Kidney epithelial cell (primary cell): ENCODE measurements at regions not wholly inside any gene's neighbourhood (a gene's known extent, or its start where the extent isn't known, plus 50 kb on each side); places are given as distances from the start of the nearest gene placed in this dataset.
"Not testable (repeated sequence)": the region's sequence is repeated elsewhere in the genome, so short reads cannot be mapped to it uniquely, and the experiment has no call there.

ENCODE experiments used
- DNase-seq: peaks from one replicate; pipeline ENCODE4 v3.0.0-alpha.2; 2010; ENCODE audit warnings: low read depth
- H3K27me3 ChIP-seq: 2 replicates; pipeline ENCODE4 v1.6.0; 2011; ENCODE audit warnings: low read length; ENCODE audit not compliant: control insufficient read depth, insufficient read depth
- H3K36me3 ChIP-seq: 2 replicates; pipeline ENCODE4 v1.5.1; 2011; ENCODE audit warnings: low read length; ENCODE audit not compliant: control insufficient read depth, insufficient read depth
- H3K4me3 ChIP-seq: 2 replicates; pipeline ENCODE4 v1.5.1; 2011; ENCODE audit warnings: low read depth, mild to moderate bottlenecking, control low read depth, low read length
- TF ChIP-seq, protein P1 (sequence below): IDR thresholded peaks from 2 replicates; pipeline ENCODE4 v1.5.1; 2011; ENCODE audit warnings: mild to moderate bottlenecking, moderate library complexity, low read length, control low read depth, inconsistent platforms; ENCODE audit not compliant: insufficient read depth, poor library complexity, severe bottlenecking

- Histone ChIP-seq H3K36me3 (no peaks in the 10 kb centered on the region), H3K27me3 (no peaks in the 10 kb centered on the region), H3K4me3 (no peak overlapping the region)
- DNase-seq = no peak
- TF ChIP-seq, protein P1, sequence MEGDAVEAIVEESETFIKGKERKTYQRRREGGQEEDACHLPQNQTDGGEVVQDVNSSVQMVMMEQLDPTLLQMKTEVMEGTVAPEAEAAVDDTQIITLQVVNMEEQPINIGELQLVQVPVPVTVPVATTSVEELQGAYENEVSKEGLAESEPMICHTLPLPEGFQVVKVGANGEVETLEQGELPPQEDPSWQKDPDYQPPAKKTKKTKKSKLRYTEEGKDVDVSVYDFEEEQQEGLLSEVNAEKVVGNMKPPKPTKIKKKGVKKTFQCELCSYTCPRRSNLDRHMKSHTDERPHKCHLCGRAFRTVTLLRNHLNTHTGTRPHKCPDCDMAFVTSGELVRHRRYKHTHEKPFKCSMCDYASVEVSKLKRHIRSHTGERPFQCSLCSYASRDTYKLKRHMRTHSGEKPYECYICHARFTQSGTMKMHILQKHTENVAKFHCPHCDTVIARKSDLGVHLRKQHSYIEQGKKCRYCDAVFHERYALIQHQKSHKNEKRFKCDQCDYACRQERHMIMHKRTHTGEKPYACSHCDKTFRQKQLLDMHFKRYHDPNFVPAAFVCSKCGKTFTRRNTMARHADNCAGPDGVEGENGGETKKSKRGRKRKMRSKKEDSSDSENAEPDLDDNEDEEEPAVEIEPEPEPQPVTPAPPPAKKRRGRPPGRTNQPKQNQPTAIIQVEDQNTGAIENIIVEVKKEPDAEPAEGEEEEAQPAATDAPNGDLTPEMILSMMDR = no peak
These were observed 169.3 kb upstream of the CAND1 start for GRCh38 chr12:67099858-67100257.

DNA sequence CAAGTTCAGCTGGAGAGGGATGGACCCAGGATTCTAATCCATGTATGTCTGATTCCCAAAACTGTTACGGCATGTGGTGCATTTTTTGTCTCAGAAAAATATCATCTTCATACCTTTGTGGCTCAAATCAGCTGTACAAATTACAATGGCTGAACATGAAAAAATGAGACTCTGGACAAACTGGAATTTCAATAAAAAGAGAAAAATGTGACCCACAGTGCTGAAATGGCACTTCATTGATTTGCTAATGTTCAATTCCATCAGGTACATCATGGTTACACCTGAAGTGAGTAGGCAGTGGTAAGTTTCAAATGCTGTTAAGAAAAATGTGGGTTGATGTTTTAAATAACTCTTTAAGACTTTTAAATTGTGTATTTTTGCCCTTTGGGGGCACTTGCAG is 165.6 kb upstream of the CAND1 start:
- TF ChIP-seq, protein P1 = no peak
- no peak overlapping the region for H3K4me3 ChIP-seq
- no peaks in the 10 kb centered on the region for H3K36me3 ChIP-seq
- no peaks in the 10 kb centered on the region for H3K27me3 ChIP-seq
- no peak for DNase-seq

DNA sequence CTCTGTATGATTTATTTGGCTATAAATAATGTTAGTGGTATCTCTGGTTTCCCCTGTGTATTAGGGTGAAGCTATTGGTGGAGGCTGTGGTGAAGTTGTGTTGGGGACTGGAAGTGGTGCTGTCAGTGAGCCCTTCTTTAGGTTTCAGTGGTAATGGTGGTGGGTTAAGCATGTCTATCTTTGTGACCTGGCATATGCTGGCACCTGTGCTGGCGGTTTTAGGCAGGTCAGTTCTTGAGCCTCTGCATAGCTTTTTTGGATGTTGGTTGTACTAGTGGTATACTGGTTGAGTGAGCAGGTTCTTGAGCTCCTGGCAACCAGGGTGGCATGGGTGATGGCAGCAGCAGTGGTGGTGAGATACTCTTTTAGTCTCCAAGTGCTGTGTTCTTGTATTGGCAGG is 161.9 kb upstream of the CAND1 start:
- Histone ChIP-seq H3K36me3 (no peaks in the 10 kb centered on the region), H3K27me3 (no peaks in the 10 kb centered on the region), H3K4me3 (no peak overlapping the region)
- TF ChIP-seq, protein P1 = no peak
- DNase-seq = no peak

DNA sequence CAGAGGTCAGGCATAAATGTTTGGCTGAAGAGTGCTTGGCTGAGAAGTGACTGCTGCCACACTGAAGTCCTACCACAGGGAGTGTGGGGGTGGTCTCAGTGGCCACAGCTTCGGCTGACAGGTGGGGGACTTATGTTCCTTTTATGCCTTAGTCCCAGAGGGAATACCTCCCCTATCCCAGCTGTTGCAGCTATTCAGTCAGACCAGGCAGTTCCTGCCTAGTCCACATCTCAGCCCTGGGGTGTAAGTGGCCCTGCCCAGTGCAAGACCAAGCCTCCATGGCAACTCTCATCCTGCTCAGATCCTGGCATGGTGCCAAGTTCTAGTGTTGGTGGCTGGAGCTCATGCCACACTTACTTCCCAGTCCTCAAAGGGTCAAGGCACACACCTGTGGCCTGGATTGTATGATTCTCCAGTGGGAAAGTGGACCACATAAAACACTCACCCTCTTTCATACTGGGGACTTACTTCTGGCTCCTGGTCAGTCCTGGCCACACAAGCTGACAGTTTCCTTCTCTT is 161.3 kb upstream of the CAND1 start:
- H3K4me3 ChIP-seq = no peak overlapping the region
- no peak for DNase-seq

GRCh38 chr12:67110345-67110744 is 158.8 kb upstream of the CAND1 start:
- DNase-seq, H3K4me3 ChIP-seq, H3K36me3 ChIP-seq, H3K27me3 ChIP-seq: not testable (repeated sequence)

More for the DNA sequence above, 161.3 kb upstream of the CAND1 start:
- Histone ChIP-seq H3K27me3 (no peaks in the 10 kb centered on the region), H3K36me3 (no peaks in the 10 kb centered on the region)
- TF ChIP-seq, protein P1 = no peak

DNA sequence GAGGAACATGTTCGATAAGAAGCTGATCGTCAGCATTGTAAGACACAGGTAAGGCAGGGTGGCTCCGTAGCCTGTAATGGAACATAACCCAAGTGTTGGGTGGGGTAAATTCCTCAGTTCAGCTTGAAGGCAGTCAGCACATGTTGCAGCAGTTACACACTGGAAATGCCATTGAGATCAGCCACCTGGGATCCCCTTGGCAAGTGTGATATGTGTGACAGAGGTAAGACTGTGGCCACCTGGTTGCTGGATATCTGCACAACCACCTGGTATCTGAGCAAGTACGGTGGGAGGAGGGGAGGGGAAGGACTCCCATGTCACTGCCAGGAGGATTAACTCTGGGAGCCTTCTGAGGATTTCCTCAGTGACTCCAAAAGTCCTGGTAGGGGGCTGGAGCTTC is 158.0 kb upstream of the CAND1 start:
- TF ChIP-seq, protein P1 = no peak
- Histone ChIP-seq H3K27me3 (no peaks in the 10 kb centered on the region), H3K36me3 (no peaks in the 10 kb centered on the region), H3K4me3 (no peak overlapping the region)
- no peak for DNase-seq

- Histone ChIP-seq H3K4me3 (no peak overlapping the region), H3K36me3 (no peaks in the 10 kb centered on the region), H3K27me3 (no peaks in the 10 kb centered on the region)
- no peak for DNase-seq
- TF ChIP-seq, protein P1 = no peak
These were observed 156.6 kb upstream of the CAND1 start for GRCh38 chr12:67112586-67112985.
